Gastrocnemius medialis (tissue), 4 donors: ENCODE measurements at regions not wholly inside any gene's neighbourhood (a gene's known extent, or its start where the extent isn't known, plus 50 kb on each side); places are given as distances from the start of the nearest gene placed in this dataset.

ENCODE experiments used
- CTCF ChIP-seq, 5 experiments: fragments of 450-650 bp in 3 of 5; fragments of 200-600 bp in 2 of 5; sonication (generic) in 2 of 5; IDR thresholded peaks in 4 of 5; conservative IDR thresholded peaks in 1 of 5; 1 replicate in 4 of 5; 2 replicates in 1 of 5; pipeline ENCODE4 v1.5.1; 2016 to 2019; ENCODE audit warnings: antibody characterized with exemption in 5 of 5, mild to moderate bottlenecking in 3 of 5, moderate library complexity in 3 of 5
- POLR2A ChIP-seq, 2 donors: fragments of 450-650 bp; IDR thresholded peaks; one replicate each; pipeline ENCODE4 v1.6.1; 2017; ENCODE audit warnings: antibody characterized with exemption in 2 of 2, mild to moderate bottlenecking in 2 of 2, moderate library complexity in 2 of 2

GRCh38 chr2:104654811-104655210, 199.1 kb upstream of the POU3F3 start:
- TF ChIP-seq CTCF (IDR thresholded peaks at IDR 0.05 in 4 of 5, conservative IDR thresholded peaks at IDR 0.05 in 1 of 5) (no peak), POLR2A (IDR thresholded peaks at IDR 0.05) (no peak)
